Spleen (tissue), 11 donors: ENCODE measurements at regions not wholly inside any gene's neighbourhood (a gene's known extent, or its start where the extent isn't known, plus 50 kb on each side); places are given as distances from the start of the nearest gene placed in this dataset.

Source experiments
- DNase-seq: peaks from one replicate; pipeline ENCODE4 v3.0.0-alpha.2; 2020
- H3K27ac ChIP-seq, 8 donors: fragments of 200-600 bp; sonication (generic) in 7 of 8; 1 replicate in 4 of 8; 2 replicates in 4 of 8; pipeline versions ENCODE4 v1.5.0 to v1.8.0; 2016 to 2021; ENCODE audit warnings: inconsistent platforms in 4 of 8, mild to moderate bottlenecking in 4 of 8, moderate library complexity in 1 of 8
- H3K27me3 ChIP-seq, 7 donors: fragments of 200-600 bp; sonication (generic) in 6 of 7; replicated peaks in 1 of 7; 1 replicate in 4 of 7; 2 replicates in 3 of 7; pipeline versions ENCODE4 v1.5.0 to v1.8.0; 2016 to 2021; ENCODE audit warnings: inconsistent platforms in 3 of 7, mild to moderate bottlenecking in 1 of 7
- H3K36me3 ChIP-seq, 6 donors: fragments of 200-600 bp; sonication (generic) in 5 of 6; 1 replicate in 4 of 6; 2 replicates in 2 of 6; pipeline versions ENCODE4 v1.5.0 to v1.8.0; 2016 to 2021; ENCODE audit warnings: inconsistent platforms in 2 of 6
- H3K4me1 ChIP-seq, 6 donors: fragments of 200-600 bp; sonication (generic) in 5 of 6; 1 replicate in 3 of 6; 2 replicates in 3 of 6; pipeline versions ENCODE4 v1.5.0 to v1.8.0; 2016 to 2021; ENCODE audit warnings: inconsistent platforms in 3 of 6
- H3K4me3 ChIP-seq, 8 donors: fragments of 200-600 bp; sonication (generic) in 7 of 8; 1 replicate in 4 of 8; 2 replicates in 4 of 8; pipeline versions ENCODE4 v1.5.0 to v1.8.0; 2016 to 2021; ENCODE audit warnings: inconsistent platforms in 4 of 8, mild to moderate bottlenecking in 4 of 8, moderate library complexity in 2 of 8
- H3K9me3 ChIP-seq, 8 donors: fragments of 200-600 bp; sonication (generic) in 7 of 8; 1 replicate in 4 of 8; 2 replicates in 4 of 8; pipeline versions ENCODE4 v1.5.0 to v1.8.0; 2016 to 2021; ENCODE audit warnings: inconsistent platforms in 4 of 8
- CTCF ChIP-seq, 11 experiments: fragments of 200-600 bp in 7 of 11; fragments of 450-650 bp in 4 of 11; sonication (generic) in 4 of 11; IDR thresholded peaks in 8 of 11; conservative IDR thresholded peaks in 3 of 11; 1 replicate in 7 of 11; 2 replicates in 4 of 11; pipeline versions ENCODE4 v1.4.0 to v1.8.0; 2016 to 2021; ENCODE audit warnings: antibody characterized with exemption in 11 of 11, inconsistent platforms in 4 of 11, mild to moderate bottlenecking in 1 of 11
- POLR2A ChIP-seq, 3 donors: fragments of 450-650 bp; IDR thresholded peaks; one replicate each; pipeline ENCODE4 v1.5.1; 2017; ENCODE audit warnings: antibody characterized with exemption in 3 of 3, mild to moderate bottlenecking in 1 of 3
- POLR2AphosphoS5 ChIP-seq, 3 donors: sonication (generic); formaldehyde crosslinking; IDR thresholded peaks; one replicate each; pipeline ENCODE4 v1.5.1; 2017; ENCODE audit warnings: antibody characterized with exemption in 3 of 3
- whole genome bisulfite sequencing, 5 donors: extraction: QIAGEN DNeasy Blood & Tissue Kit in 3 of 5; methylation state at CpG; one replicate each; pipeline versions ENCODE4 v1.1.5 to v1.1.7; 2013 to 2018; 5-methylcytosine and 5-hydroxymethylcytosine counted together
- intact Hi-C: fragments of 100-400 bp; cut with DNase I; formaldehyde crosslinking; loops from one replicate; pipeline ENCODE4 v1.15.0; 2023; ENCODE audit warnings: low total_unique reads
- donor health status: healthy with polysubstance abuse.
- donor health status: DM: no; HTN: no; CAD: no; lungs with moderate emphysema.
- donor health status: DM: no; HTN: no; CAD: no.
- donor health status: Bipolar disorder and iron deficiency.
- donor health status: healthy.
- donor health status: DM: no; HTN: no; CAD: no.
- donor health status: DM: yes; HTN: yes; CAD: no.

- Histone ChIP-seq H3K9me3 (no peaks in the 10 kb centered on the region), H3K36me3 (no peaks in the 10 kb centered on the region), H3K4me3 (no peak overlapping the region), H3K4me1 (no peaks in the 10 kb centered on the region), H3K27me3 (peaks cover 0 to 23% (median 0%) of the 10 kb centered on the region in 7 donors), H3K27ac (no peak overlapping the region)
- 60 to 84% (median 79%) methylated on average over 6 of the region's 6 CpGs for WGBS, 5 donors
- TF ChIP-seq CTCF (IDR thresholded peaks at IDR 0.05 in 8 of 11, conservative IDR thresholded peaks at IDR 0.05 in 3 of 11), result no peak
- no peak for TF ChIP-seq POLR2AphosphoS5 (IDR thresholded peaks at IDR 0.05)
- TF ChIP-seq POLR2A (IDR thresholded peaks at IDR 0.05), result no peak
- no peak for DNase-seq
- intact Hi-C loops, result no loop called here
These were observed 238.4 kb downstream of the IRF8 start for GRCh38 chr16:86137359-86137758.

DNA sequence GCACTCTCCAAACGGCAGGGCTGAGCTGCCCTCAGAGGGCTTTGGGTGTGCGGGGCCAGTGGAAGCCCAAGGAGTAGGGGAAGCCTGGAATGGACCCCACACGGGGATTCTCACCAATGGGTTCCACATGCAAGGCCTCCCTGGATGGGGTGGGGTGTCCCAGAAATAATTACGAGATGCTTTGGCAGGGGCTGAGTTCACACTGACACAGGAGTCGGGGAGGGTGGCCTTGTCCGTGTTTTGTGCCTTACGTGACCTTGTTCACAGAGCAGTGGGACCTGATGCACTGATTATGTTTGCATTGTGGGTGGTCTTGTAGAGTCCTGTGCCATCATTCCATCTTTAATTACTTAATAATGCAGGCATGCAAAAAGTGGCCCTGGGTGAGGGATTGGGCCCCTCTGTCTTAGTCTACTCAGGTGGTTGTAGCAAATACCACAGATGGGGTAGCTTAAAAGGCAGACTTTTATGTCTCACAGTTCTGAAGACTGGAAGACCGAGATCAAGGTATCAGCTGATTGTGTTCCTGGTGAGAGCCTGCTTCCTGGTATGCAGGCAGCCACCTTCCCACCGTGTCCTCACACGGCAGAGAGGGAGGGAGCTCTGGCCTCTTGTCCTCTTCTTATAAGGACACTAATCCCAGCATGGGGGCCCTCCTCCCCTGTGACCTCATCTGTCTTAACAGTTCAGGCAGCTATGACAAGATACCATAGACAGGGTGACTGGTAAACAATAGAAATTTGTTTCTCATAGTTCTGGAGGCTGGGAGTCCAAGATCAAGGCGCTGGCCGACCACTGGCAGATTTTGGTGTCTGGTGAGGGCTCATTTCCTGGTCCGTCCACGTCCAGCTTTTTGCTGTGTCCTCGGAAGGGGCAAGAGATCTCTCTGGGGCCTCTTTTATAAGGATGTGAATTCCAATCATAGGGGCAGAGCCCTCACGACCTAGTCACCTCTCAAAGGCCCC, 239.4 kb downstream of the IRF8 start:
- no peaks in the 10 kb centered on the region for H3K9me3 ChIP-seq
- no peak overlapping the region for H3K27ac ChIP-seq
- H3K4me3 ChIP-seq, result no peak overlapping the region
- H3K27me3 ChIP-seq, result peaks cover 0 to 23% (median 0%) of the 10 kb centered on the region in 7 donors
- no peak for TF ChIP-seq POLR2A (IDR thresholded peaks at IDR 0.05)
- TF ChIP-seq POLR2AphosphoS5 (IDR thresholded peaks at IDR 0.05), result no peak
- no peak for TF ChIP-seq CTCF (IDR thresholded peaks at IDR 0.05 in 8 of 11, conservative IDR thresholded peaks at IDR 0.05 in 3 of 11)
- intact Hi-C loops, result no loop called here
- H3K4me1 ChIP-seq, result no peaks in the 10 kb centered on the region
- 69 to 72% (median 71%) methylated on average over 16 of the region's 16 CpGs for WGBS, 5 donors
- DNase-seq, result no peak
- no peaks in the 10 kb centered on the region for H3K36me3 ChIP-seq

DNA sequence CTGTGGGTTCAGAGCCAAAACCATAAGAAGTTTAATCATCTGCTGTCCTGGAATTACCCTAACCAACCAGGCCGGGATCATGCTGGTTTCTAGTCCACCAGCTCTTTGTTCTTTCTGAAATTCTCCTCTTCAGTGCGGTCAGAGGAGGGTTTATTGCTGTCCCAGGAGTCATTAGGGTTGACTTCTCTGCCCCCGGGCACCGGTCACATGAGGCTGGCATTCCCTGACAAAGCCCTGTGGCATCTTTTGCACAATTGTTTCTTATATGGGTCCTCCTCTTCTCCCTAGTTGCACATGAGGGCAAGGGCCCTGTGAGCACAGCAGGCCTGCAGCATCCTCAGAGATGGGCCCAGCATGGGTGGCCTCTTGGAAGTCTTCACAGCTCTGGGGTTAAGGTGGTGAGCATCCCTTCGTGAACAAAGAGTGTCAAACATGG, 243.9 kb downstream of the IRF8 start:
- Histone ChIP-seq H3K27me3 (peaks cover 0 to 14% (median 0%) of the 10 kb centered on the region in 7 donors), H3K27ac (no peak overlapping the region), H3K36me3 (no peaks in the 10 kb centered on the region), H3K4me1 (no peaks in the 10 kb centered on the region), H3K9me3 (no peaks in the 10 kb centered on the region), H3K4me3 (no peak overlapping the region)
- no peak for DNase-seq
- TF ChIP-seq POLR2A (IDR thresholded peaks at IDR 0.05) (no peak), CTCF (IDR thresholded peaks at IDR 0.05 in 8 of 11, conservative IDR thresholded peaks at IDR 0.05 in 3 of 11) (no peak), POLR2AphosphoS5 (IDR thresholded peaks at IDR 0.05) (no peak)
- 75 to 84% (median 80%) methylated on average over 5 of the region's 5 CpGs for WGBS, 5 donors
- intact Hi-C loops, result no loop called here

GRCh38 chr16:86143666-86144065, 244.7 kb downstream of the IRF8 start:
- Histone ChIP-seq H3K36me3 (no peaks in the 10 kb centered on the region), H3K27ac (no peak overlapping the region), H3K9me3 (no peaks in the 10 kb centered on the region), H3K4me1 (no peaks in the 10 kb centered on the region), H3K4me3 (no peak overlapping the region), H3K27me3 (peaks cover 0 to 6% (median 0%) of the 10 kb centered on the region in 7 donors)
- 83 to 94% (median 89%) methylated on average over 4 of the region's 4 CpGs for WGBS, 5 donors
- DNase-seq, result no peak
- TF ChIP-seq CTCF (IDR thresholded peaks at IDR 0.05 in 8 of 11, conservative IDR thresholded peaks at IDR 0.05 in 3 of 11), result no peak
- TF ChIP-seq POLR2AphosphoS5 (IDR thresholded peaks at IDR 0.05), result no peak
- TF ChIP-seq POLR2A (IDR thresholded peaks at IDR 0.05), result no peak
- intact Hi-C loops, result no loop called here
